Right lobe of liver (tissue), 4 donors: ENCODE measurements at regions not wholly inside any gene's neighbourhood (a gene's known extent, or its start where the extent isn't known, plus 50 kb on each side); places are given as distances from the start of the nearest gene placed in this dataset.

Experiments used
- POLR2A ChIP-seq: fragments of 450-650 bp; IDR thresholded peaks from one replicate; pipeline ENCODE4 v1.6.1; 2017; ENCODE audit warnings: antibody characterized with exemption, mild to moderate bottlenecking
- TF ChIP-seq, protein P1 (sequence below), 4 donors: fragments of 200-600 bp in 3 of 4; fragments of 450-650 bp in 1 of 4; IDR thresholded peaks; one replicate each; pipeline versions ENCODE4 v1.5.1 to v1.8.0; 2016 to 2022; ENCODE audit warnings: antibody characterized with exemption in 4 of 4, mild to moderate bottlenecking in 2 of 4
- donor health status: DM: no; HTN: no; CAD: no.
- donor health status: DM: no; HTN: no; CAD: no.
- donor health status: DM: no; HTN: yes; CAD: no.

DNA sequence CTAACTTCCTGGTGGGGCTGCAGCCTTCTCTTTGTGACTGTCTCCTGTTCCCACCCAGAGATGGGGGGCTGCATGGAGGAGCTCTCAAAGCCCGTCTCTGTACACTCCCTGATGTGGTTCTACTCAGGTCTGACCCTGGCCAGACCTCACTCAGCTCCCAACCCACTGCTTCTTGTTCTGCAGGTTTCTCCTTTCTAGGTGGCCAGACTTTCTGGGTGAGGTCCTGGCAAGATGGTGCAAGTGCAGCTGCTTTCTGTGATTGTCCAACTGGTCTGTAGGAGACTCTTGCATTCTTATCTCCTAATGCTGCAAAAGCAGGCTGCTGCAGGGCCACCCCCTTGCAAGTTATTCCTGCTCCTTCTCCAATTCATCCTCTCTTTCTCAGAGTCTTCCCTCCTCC is 77.4 kb upstream of the XCR1 start:
- TF ChIP-seq, protein P1, sequence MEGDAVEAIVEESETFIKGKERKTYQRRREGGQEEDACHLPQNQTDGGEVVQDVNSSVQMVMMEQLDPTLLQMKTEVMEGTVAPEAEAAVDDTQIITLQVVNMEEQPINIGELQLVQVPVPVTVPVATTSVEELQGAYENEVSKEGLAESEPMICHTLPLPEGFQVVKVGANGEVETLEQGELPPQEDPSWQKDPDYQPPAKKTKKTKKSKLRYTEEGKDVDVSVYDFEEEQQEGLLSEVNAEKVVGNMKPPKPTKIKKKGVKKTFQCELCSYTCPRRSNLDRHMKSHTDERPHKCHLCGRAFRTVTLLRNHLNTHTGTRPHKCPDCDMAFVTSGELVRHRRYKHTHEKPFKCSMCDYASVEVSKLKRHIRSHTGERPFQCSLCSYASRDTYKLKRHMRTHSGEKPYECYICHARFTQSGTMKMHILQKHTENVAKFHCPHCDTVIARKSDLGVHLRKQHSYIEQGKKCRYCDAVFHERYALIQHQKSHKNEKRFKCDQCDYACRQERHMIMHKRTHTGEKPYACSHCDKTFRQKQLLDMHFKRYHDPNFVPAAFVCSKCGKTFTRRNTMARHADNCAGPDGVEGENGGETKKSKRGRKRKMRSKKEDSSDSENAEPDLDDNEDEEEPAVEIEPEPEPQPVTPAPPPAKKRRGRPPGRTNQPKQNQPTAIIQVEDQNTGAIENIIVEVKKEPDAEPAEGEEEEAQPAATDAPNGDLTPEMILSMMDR (IDR thresholded peaks at IDR 0.05) = no peak
- TF ChIP-seq POLR2A = no peak
